ENCODE measurements at regions not wholly inside any gene's neighbourhood (a gene's known extent, or its start where the extent isn't known, plus 50 kb on each side); places are given as distances from the start of the nearest gene placed in this dataset.

- TF ChIP-seq CTCF (IDR thresholded peaks at IDR 0.05): no peak
- no peak overlapping the region for H3K27ac ChIP-seq
- no peaks in the 10 kb centered on the region for H3K9me3 ChIP-seq
- H3K36me3 ChIP-seq: no peaks in the 10 kb centered on the region
- no peak overlapping the region for H3K4me3 ChIP-seq
- no peak for DNase-seq (ENCODE audit: low spot score)
- no peak for ATAC-seq (ENCODE audit: insufficient number of reproducible peaks, low FRiP score, low read depth)
- no peaks in the 10 kb centered on the region for H3K27me3 ChIP-seq (replicated peaks; ENCODE audit: insufficient read depth)
- H3K4me1 ChIP-seq (ENCODE audit: control insufficient read depth in 1 of 2, low read depth in 2 of 2): no peaks in the 10 kb centered on the region
Measured at GRCh38 chr1:194654956-194655355, 1468.5 kb upstream of the B3GALT2 start.

- Histone ChIP-seq H3K9me3 (no peaks in the 10 kb centered on the region), H3K4me3 (no peak overlapping the region), H3K4me1 (ENCODE audit: control insufficient read depth in 1 of 2, low read depth in 2 of 2) (no peaks in the 10 kb centered on the region), H3K27me3 (replicated peaks; ENCODE audit: insufficient read depth) (no peaks in the 10 kb centered on the region), H3K27ac (no peak overlapping the region), H3K36me3 (no peaks in the 10 kb centered on the region)
- ATAC-seq (ENCODE audit: insufficient number of reproducible peaks, low FRiP score, low read depth): no peak
- no peak for DNase-seq (ENCODE audit: low spot score)
- TF ChIP-seq CTCF (IDR thresholded peaks at IDR 0.05): no peak
Measured at GRCh38 chr1:194653385-194653784, 1467.0 kb upstream of the B3GALT2 start.

- Histone ChIP-seq H3K36me3 (no peaks in the 10 kb centered on the region), H3K9me3 (no peaks in the 10 kb centered on the region), H3K27ac (no peak overlapping the region), H3K4me1 (ENCODE audit: control insufficient read depth in 1 of 2, low read depth in 2 of 2) (no peaks in the 10 kb centered on the region), H3K27me3 (replicated peaks; ENCODE audit: insufficient read depth) (no peaks in the 10 kb centered on the region), H3K4me3 (no peak overlapping the region)
- no peak for DNase-seq (ENCODE audit: low spot score)
- ATAC-seq (ENCODE audit: insufficient number of reproducible peaks, low FRiP score, low read depth): no peak
- no peak for TF ChIP-seq CTCF (IDR thresholded peaks at IDR 0.05)
Measured at GRCh38 chr1:194647118-194647517, 1460.7 kb upstream of the B3GALT2 start.

- Histone ChIP-seq H3K27me3 (replicated peaks; ENCODE audit: insufficient read depth) (no peaks in the 10 kb centered on the region), H3K27ac (no peak overlapping the region), H3K4me3 (no peak overlapping the region), H3K9me3 (no peaks in the 10 kb centered on the region), H3K36me3 (no peaks in the 10 kb centered on the region), H3K4me1 (ENCODE audit: control insufficient read depth in 1 of 2, low read depth in 2 of 2) (no peaks in the 10 kb centered on the region)
- no peak for TF ChIP-seq CTCF (IDR thresholded peaks at IDR 0.05)
- ATAC-seq (ENCODE audit: insufficient number of reproducible peaks, low FRiP score, low read depth) (no peak), DNase-seq (ENCODE audit: low spot score) (no peak)
Measured at GRCh38 chr1:194644528-194644927, 1458.1 kb upstream of the B3GALT2 start.

- ATAC-seq (ENCODE audit: insufficient number of reproducible peaks, low FRiP score, low read depth) (no peak), DNase-seq (ENCODE audit: low spot score) (no peak)
- H3K9me3 ChIP-seq: no peaks in the 10 kb centered on the region
- no peak for TF ChIP-seq CTCF (IDR thresholded peaks at IDR 0.05)
- H3K4me1 ChIP-seq (ENCODE audit: control insufficient read depth in 1 of 2, low read depth in 2 of 2): no peaks in the 10 kb centered on the region
- H3K4me3 ChIP-seq: no peak overlapping the region
- no peak overlapping the region for H3K27ac ChIP-seq
- no peaks in the 10 kb centered on the region for H3K27me3 ChIP-seq (replicated peaks; ENCODE audit: insufficient read depth)
- no peaks in the 10 kb centered on the region for H3K36me3 ChIP-seq
Measured at GRCh38 chr1:194640322-194640721, 1453.9 kb upstream of the B3GALT2 start.
